Thyroid gland (tissue), 4 donors: ENCODE measurements at regions not wholly inside any gene's neighbourhood (a gene's known extent, or its start where the extent isn't known, plus 50 kb on each side); places are given as distances from the start of the nearest gene placed in this dataset.

Experiments used
- POLR2A ChIP-seq, 2 donors: fragments of 450-650 bp; IDR thresholded peaks; one replicate each; pipeline ENCODE4 v1.6.1; 2017; ENCODE audit warnings: antibody characterized with exemption in 2 of 2, mild to moderate bottlenecking in 2 of 2, moderate library complexity in 1 of 2
- TF ChIP-seq, protein P1 (sequence below), 6 experiments: fragments of 200-600 bp in 3 of 6; fragments of 450-650 bp in 3 of 6; sonication (generic) in 3 of 6; IDR thresholded peaks; one replicate each; pipeline ENCODE4 v1.5.1; 2016 to 2019; ENCODE audit warnings: antibody characterized with exemption in 6 of 6, mild to moderate bottlenecking in 2 of 6, inconsistent platforms in 1 of 6, moderate library complexity in 1 of 6

- TF ChIP-seq, protein P1, sequence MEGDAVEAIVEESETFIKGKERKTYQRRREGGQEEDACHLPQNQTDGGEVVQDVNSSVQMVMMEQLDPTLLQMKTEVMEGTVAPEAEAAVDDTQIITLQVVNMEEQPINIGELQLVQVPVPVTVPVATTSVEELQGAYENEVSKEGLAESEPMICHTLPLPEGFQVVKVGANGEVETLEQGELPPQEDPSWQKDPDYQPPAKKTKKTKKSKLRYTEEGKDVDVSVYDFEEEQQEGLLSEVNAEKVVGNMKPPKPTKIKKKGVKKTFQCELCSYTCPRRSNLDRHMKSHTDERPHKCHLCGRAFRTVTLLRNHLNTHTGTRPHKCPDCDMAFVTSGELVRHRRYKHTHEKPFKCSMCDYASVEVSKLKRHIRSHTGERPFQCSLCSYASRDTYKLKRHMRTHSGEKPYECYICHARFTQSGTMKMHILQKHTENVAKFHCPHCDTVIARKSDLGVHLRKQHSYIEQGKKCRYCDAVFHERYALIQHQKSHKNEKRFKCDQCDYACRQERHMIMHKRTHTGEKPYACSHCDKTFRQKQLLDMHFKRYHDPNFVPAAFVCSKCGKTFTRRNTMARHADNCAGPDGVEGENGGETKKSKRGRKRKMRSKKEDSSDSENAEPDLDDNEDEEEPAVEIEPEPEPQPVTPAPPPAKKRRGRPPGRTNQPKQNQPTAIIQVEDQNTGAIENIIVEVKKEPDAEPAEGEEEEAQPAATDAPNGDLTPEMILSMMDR (IDR thresholded peaks at IDR 0.05) = no peak
- TF ChIP-seq POLR2A (IDR thresholded peaks at IDR 0.05) = no peak
These were observed 164.2 kb upstream of the POU3F2 start for GRCh38 chr6:98670045-98670746.
